H1 (cell line): ENCODE measurements at regions not wholly inside any gene's neighbourhood (a gene's known extent, or its start where the extent isn't known, plus 50 kb on each side); places are given as distances from the start of the nearest gene placed in this dataset.

Experiments
- CTCF ChIA-PET: fragments of 300-600 bp; sonication (Branson Sonifier 250); formaldehyde crosslinking; loops from one replicate; lab custom pipeline; 2021; ENCODE audit not compliant: partially characterized antibody; lab: Charles Lee
- POLR2A ChIA-PET: fragments of 300-600 bp; sonication (Branson Sonifier 250); formaldehyde crosslinking; loops from one replicate; lab custom pipeline; 2021; ENCODE audit warnings: inconsistent platforms; ENCODE audit not compliant: partially characterized antibody; lab: Charles Lee
- DNase-seq, 2 experiments: peaks; one replicate each; pipeline versions ENCODE4 v3.0.0 to v3.0.0-alpha.2; 2010 to 2022; ENCODE audit warnings: low spot score in 2 of 2, low read depth in 1 of 2, mixed read lengths in 1 of 2
- FAIRE-seq: peaks from 2 replicates; lab custom pipeline; 2011; peaks lifted over from hg19 to GRCh38; lab: Jason Lieb, UNC
- H2AFZ ChIP-seq: 2 replicates; pipeline ENCODE4 v1.8.1; 2012; ENCODE audit warnings: low read length, inconsistent platforms
- H2AK5ac ChIP-seq: 2 replicates; pipeline ENCODE4 v1.6.1; 2013; ENCODE audit warnings: low read depth, low read length
- H2BK120ac ChIP-seq: replicated peaks from 2 replicates; pipeline ENCODE3; 2013; ENCODE audit warnings: low read depth, low read length, inconsistent platforms
- H2BK12ac ChIP-seq: 2 replicates; pipeline ENCODE4 v1.6.1; 2013; ENCODE audit warnings: low read depth, low read length
- H2BK15ac ChIP-seq: 2 replicates; pipeline ENCODE4 v1.6.1; 2013; ENCODE audit warnings: low read length
- H2BK20ac ChIP-seq: 2 replicates; pipeline ENCODE4 v1.6.1; 2013; ENCODE audit warnings: low read length
- H2BK5ac ChIP-seq: 2 replicates; pipeline ENCODE4 v1.6.1; 2013; ENCODE audit warnings: low read depth, low read length
- H3K14ac ChIP-seq: 2 replicates; pipeline ENCODE4 v1.6.1; 2013; ENCODE audit warnings: inconsistent platforms; ENCODE audit not compliant: insufficient read length
- H3K18ac ChIP-seq: 2 replicates; pipeline ENCODE4 v1.6.1; 2013; ENCODE audit warnings: low read length; ENCODE audit errors: extremely low read depth
- H3K23ac ChIP-seq: 2 replicates; pipeline ENCODE4 v1.6.1; 2013; ENCODE audit warnings: inconsistent platforms; ENCODE audit not compliant: insufficient read length
- H3K23me2 ChIP-seq: 2 replicates; pipeline ENCODE4 v1.6.1; 2013; ENCODE audit warnings: low read depth, low read length
- H3K27ac ChIP-seq: 2 replicates; pipeline ENCODE4 v1.6.1; 2011; ENCODE audit warnings: low read depth, low read length, inconsistent platforms
- H3K27me3 ChIP-seq, 4 experiments: replicated peaks in 1 of 4; 1 replicate in 1 of 4; 2 replicates in 3 of 4; pipeline versions ENCODE4 v1.6.1 to v1.8.1; 2011 to 2013; ENCODE audit warnings: low read length in 3 of 4, mild to moderate bottlenecking in 3 of 4, inconsistent platforms in 2 of 4, mixed read lengths in 2 of 4, moderate library complexity in 1 of 4; ENCODE audit not compliant: control insufficient read depth in 3 of 4, insufficient read depth in 3 of 4; ENCODE audit errors: extremely low read depth in 1 of 4
- H3K36me3 ChIP-seq, 4 experiments: 2 replicates each; pipeline versions ENCODE4 v1.6.1 to v1.8.1; 2011 to 2013; ENCODE audit warnings: mild to moderate bottlenecking in 4 of 4, low read length in 3 of 4, moderate library complexity in 2 of 4, control low read depth in 1 of 4, inconsistent platforms in 1 of 4; ENCODE audit not compliant: insufficient read depth in 4 of 4, control insufficient read depth in 2 of 4
- H3K4ac ChIP-seq: replicated peaks from 2 replicates; pipeline ENCODE3; 2013; ENCODE audit warnings: low read length, low read depth, mixed read lengths, inconsistent platforms; ENCODE audit not compliant: insufficient read length
- H3K4me1 ChIP-seq, 4 experiments: replicated peaks in 1 of 4; 1 replicate in 1 of 4; 2 replicates in 3 of 4; pipeline versions ENCODE4 v1.6.1 to v1.8.1; 2011 to 2013; ENCODE audit warnings: low read length in 3 of 4, inconsistent platforms in 2 of 4, mixed read lengths in 1 of 4; ENCODE audit not compliant: insufficient read depth in 4 of 4, control insufficient read depth in 3 of 4
- H3K4me2 ChIP-seq, 2 experiments: 2 replicates each; pipeline versions ENCODE4 v1.6.1 to v1.8.1; 2011 to 2013; ENCODE audit warnings: low read depth in 2 of 2, low read length in 2 of 2, control low read depth in 1 of 2, inconsistent platforms in 1 of 2, mild to moderate bottlenecking in 1 of 2; ENCODE audit not compliant: insufficient read depth in 1 of 2
- H3K4me3 ChIP-seq, 4 experiments: fragments of 200-600, 300-600 bp in 1 of 4; sonication (generic), shearing (Covaris generic), sonication (Bioruptor Twin) in 1 of 4; 2 replicates each; pipeline versions ENCODE4 v1.5.1 to v1.8.1; 2011 to 2016; ENCODE audit warnings: low read length in 4 of 4, low read depth in 3 of 4, control low read depth in 2 of 4, inconsistent platforms in 2 of 4, mild to moderate bottlenecking in 2 of 4, mixed read lengths in 1 of 4, moderate library complexity in 1 of 4; ENCODE audit not compliant: insufficient read depth in 2 of 4; ENCODE audit errors: extremely low read depth in 1 of 4
- H3K56ac ChIP-seq: replicated peaks from 2 replicates; pipeline ENCODE3; 2013; ENCODE audit warnings: low read depth, mild to moderate bottlenecking, mixed read lengths, low read length, inconsistent platforms; ENCODE audit not compliant: insufficient read length
- H3K79me1 ChIP-seq: 2 replicates; pipeline ENCODE4 v1.6.1; 2013; ENCODE audit warnings: low read depth, low read length, control low read depth
- H3K79me2 ChIP-seq, 2 experiments: 2 replicates each; pipeline versions ENCODE4 v1.6.1 to v1.8.1; 2012 to 2013; ENCODE audit warnings: low read length in 2 of 2, mild to moderate bottlenecking in 2 of 2, inconsistent platforms in 1 of 2; ENCODE audit not compliant: insufficient read depth in 2 of 2, control insufficient read depth in 1 of 2
- H3K9ac ChIP-seq, 4 experiments: replicated peaks in 1 of 4; 1 replicate in 1 of 4; 2 replicates in 3 of 4; pipeline versions ENCODE4 v1.6.1 to v1.8.1; 2011 to 2013; ENCODE audit warnings: low read depth in 3 of 4, low read length in 3 of 4, control low read depth in 2 of 4, mild to moderate bottlenecking in 2 of 4, moderate library complexity in 2 of 4, inconsistent platforms in 1 of 4; ENCODE audit errors: extremely low read depth in 1 of 4
- H3K9me3 ChIP-seq, 2 experiments: 2 replicates each; pipeline versions ENCODE4 v1.6.1 to v1.8.1; 2012 to 2013; ENCODE audit warnings: mild to moderate bottlenecking in 2 of 2, moderate library complexity in 2 of 2, control low read depth in 1 of 2, inconsistent platforms in 1 of 2, low read depth in 1 of 2, low read length in 1 of 2, mixed read lengths in 1 of 2; ENCODE audit not compliant: insufficient read depth in 2 of 2
- H4K20me1 ChIP-seq, 2 experiments: replicated peaks in 1 of 2; 2 replicates each; pipeline versions ENCODE3 to v1.8.1; 2011 to 2013; ENCODE audit warnings: inconsistent platforms in 2 of 2, low read length in 2 of 2, mild to moderate bottlenecking in 1 of 2; ENCODE audit not compliant: insufficient read depth in 2 of 2, control insufficient read depth in 1 of 2
- H4K5ac ChIP-seq: 2 replicates; pipeline ENCODE4 v1.6.1; 2013; ENCODE audit warnings: low read length, low read depth, mixed read lengths, inconsistent platforms; ENCODE audit not compliant: insufficient read length
- H4K8ac ChIP-seq: 2 replicates; pipeline ENCODE4 v1.8.0; 2013; ENCODE audit warnings: mild to moderate bottlenecking, moderate library complexity, low read length, inconsistent platforms; ENCODE audit not compliant: insufficient read depth; ENCODE audit errors: extremely low read depth
- H4K91ac ChIP-seq: replicated peaks from 2 replicates; pipeline ENCODE3; 2013; ENCODE audit warnings: low read length, mixed read lengths, inconsistent platforms; ENCODE audit not compliant: insufficient read length
- SIN3A ChIP-seq, 2 experiments: IDR thresholded peaks in 1 of 2; conservative IDR thresholded peaks in 1 of 2; 2 replicates each; pipeline ENCODE4 v1.6.1; 2011 to 2012; ENCODE audit warnings: low read length in 2 of 2, improper control_type of control experiment in 1 of 2, low read depth in 1 of 2, mild to moderate bottlenecking in 1 of 2
- WGBS, 2 experiments: shearing (Covaris generic) in 1 of 2; methylation state at CpG; one replicate each; pipeline versions ENCODE4 v1.1.6 to v1.1.7; 2013 to 2015; ENCODE audit warnings: low lambda C conversion rate in 2 of 2, mixed read lengths in 2 of 2, inconsistent platforms in 1 of 2, low coverage in 1 of 2, missing lambda C conversion rate in 1 of 2; ENCODE audit not compliant: insufficient replicate concordance in 2 of 2, insufficient coverage in 1 of 2, insufficient read length in 1 of 2; ENCODE audit errors: extremely low coverage in 1 of 2, missing lambda C conversion rate in 1 of 2; 5-methylcytosine and 5-hydroxymethylcytosine counted together

DNA sequence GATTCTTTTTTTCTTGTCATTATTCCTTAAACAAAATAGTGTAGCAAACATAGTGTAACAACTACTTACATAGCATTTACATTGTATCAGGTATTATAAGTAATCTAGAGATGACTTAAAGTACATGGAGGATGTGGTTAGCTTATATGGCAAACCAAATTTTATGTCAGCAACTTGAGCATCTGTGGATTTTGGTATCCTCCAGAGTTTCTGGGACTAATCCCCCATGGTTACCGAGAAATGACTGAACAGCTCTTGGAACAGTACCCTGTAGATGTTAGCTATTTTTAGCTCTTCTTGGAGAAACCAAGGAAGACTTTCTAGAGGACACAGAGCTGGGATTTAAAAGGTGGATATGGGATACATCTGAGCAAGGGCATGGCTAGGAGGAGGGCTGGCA lies 157.6 kb upstream of the KLF4 start:
- no peak overlapping the region for H3K4me2 ChIP-seq
- no peak overlapping the region for H3K14ac ChIP-seq
- 93% methylated on average over 1 of the region's 1 CpG; no CpG with 5 or more reads in 1 of the 2 experiments for WGBS, 2 experiments
- H4K8ac ChIP-seq: no peak overlapping the region
- DNase-seq (no peak), FAIRE-seq (no peak)
- H2BK20ac ChIP-seq: no peak overlapping the region
- H2AFZ ChIP-seq: no peak overlapping the region
- H4K20me1 ChIP-seq: no peaks in the 10 kb centered on the region
- CTCF ChIA-PET: interaction anchor here (0.6 kb wide), 3 partner anchors 16 to 474 kb away, joined by 3 to 4 read pairs (median 3); no protein-coding TSS in a partner anchor
- H3K4me1 ChIP-seq: no peaks in the 10 kb centered on the region
- no peaks in the 10 kb centered on the region for H3K36me3 ChIP-seq
- no peak overlapping the region for H3K18ac ChIP-seq
- no peak overlapping the region for H2BK15ac ChIP-seq
- no peak overlapping the region for H2BK120ac ChIP-seq
- no peak overlapping the region for H3K9ac ChIP-seq
- no peaks in the 10 kb centered on the region for H3K9me3 ChIP-seq
- H3K4ac ChIP-seq: no peak overlapping the region
- H2AK5ac ChIP-seq: no peak overlapping the region
- no peaks in the 10 kb centered on the region for H3K79me2 ChIP-seq
- no peak overlapping the region for H2BK5ac ChIP-seq
- H3K56ac ChIP-seq: no peak overlapping the region
- no peaks in the 10 kb centered on the region for H3K79me1 ChIP-seq
- POLR2A ChIA-PET: no interaction called here
- no peak overlapping the region for H3K4me3 ChIP-seq
- no peak overlapping the region for H2BK12ac ChIP-seq
- H3K23me2 ChIP-seq: no peaks in the 10 kb centered on the region
- H4K5ac ChIP-seq: no peak overlapping the region
- H3K27me3 ChIP-seq: no peaks in the 10 kb centered on the region
- H3K27ac ChIP-seq: no peak overlapping the region
- H3K23ac ChIP-seq: no peak overlapping the region
- H4K91ac ChIP-seq: no peak overlapping the region
- TF ChIP-seq SIN3A (conservative IDR thresholded peaks at IDR 0.05 in 1 of 2, IDR thresholded peaks at IDR 0.05 in 1 of 2; ENCODE audit: low read depth in 1 of 2, low read length in 2 of 2): no peak
